NCI-H146 (cell line): ENCODE measurements at regions not wholly inside any gene's neighbourhood (a gene's known extent, or its start where the extent isn't known, plus 50 kb on each side); places are given as distances from the start of the nearest gene placed in this dataset.
"Not testable (repeated sequence)": the region's sequence is repeated elsewhere in the genome, so short reads cannot be mapped to it uniquely, and the experiment has no call there.

Experiments used
- DNase-seq: peaks from one replicate; lab custom pipeline; 2025; lab: John Stamatoyannopoulos, UW

GRCh38 chr20:1825938-1826445 is 69.2 kb upstream of the SIRPA start:
- DNase-seq = no peak

- DNase-seq = no peak
Observed at GRCh38 chr20:1825507-1825906, 69.7 kb upstream of the SIRPA start.

- DNase-seq = no peak
Observed at GRCh38 chr20:1824834-1825233, 70.4 kb upstream of the SIRPA start.

- DNase-seq = no peak
Observed at GRCh38 chr20:1824181-1824580, 71.0 kb upstream of the SIRPA start.

GRCh38 chr20:1823450-1823844 is 71.8 kb upstream of the SIRPA start:
- no peak for DNase-seq

- no peak for DNase-seq
Observed at GRCh38 chr20:1822564-1823449, 72.4 kb upstream of the SIRPA start.

- DNase-seq = no peak
Observed at GRCh38 chr20:1820138-1821079, 74.8 kb upstream of the SIRPA start.

GRCh38 chr20:1819311-1820137 is 75.7 kb upstream of the SIRPA start:
- DNase-seq = no peak

GRCh38 chr20:1818895-1819294 is 76.3 kb upstream of the SIRPA start:
- no peak for DNase-seq

- no peak for DNase-seq
Observed at GRCh38 chr20:1818247-1818840, 76.9 kb upstream of the SIRPA start.

- no peak for DNase-seq
Observed at GRCh38 chr20:1817577-1818211, 77.5 kb upstream of the SIRPA start.

GRCh38 chr20:1816384-1817381 is 78.5 kb upstream of the SIRPA start:
- DNase-seq = no peak

GRCh38 chr20:1815502-1816085 is 79.6 kb upstream of the SIRPA start:
- DNase-seq = no peak

GRCh38 chr20:1814861-1815260 is 80.3 kb upstream of the SIRPA start:
- not testable (repeated sequence) for DNase-seq

GRCh38 chr20:1813674-1814635 is 81.3 kb upstream of the SIRPA start:
- DNase-seq = no peak

GRCh38 chr20:1813101-1813529 is 82.1 kb upstream of the SIRPA start:
- DNase-seq = no peak

- no peak for DNase-seq
Observed at GRCh38 chr20:1811621-1812498, 83.3 kb upstream of the SIRPA start.
